AG04449 (cell line): ENCODE measurements at regions not wholly inside any gene's neighbourhood (a gene's known extent, or its start where the extent isn't known, plus 50 kb on each side); places are given as distances from the start of the nearest gene placed in this dataset.
"Not testable (repeated sequence)": the region's sequence is repeated elsewhere in the genome, so short reads cannot be mapped to it uniquely, and the experiment has no call there.

Source experiments
- CTCF ChIA-PET: fragments of 350-600 bp; formaldehyde crosslinking; extraction: SDS; loops from one replicate; lab custom pipeline; 2021; ENCODE audit warnings: antibody characterized with exemption; lab: Yijun Ruan, JAX
- POLR2A ChIA-PET: fragments of 400-600, 350-600 bp; formaldehyde crosslinking; extraction: SDS; loops from one replicate; lab custom pipeline; 2020; ENCODE audit warnings: antibody characterized with exemption, inconsistent platforms; lab: Yijun Ruan, JAX
- DNase-seq: peaks from one replicate; pipeline ENCODE4 v3.0.0-alpha.2; 2010; ENCODE audit warnings: low read depth, low spot score
- H3K4me3 ChIP-seq: 2 replicates; pipeline ENCODE4 v1.5.1; 2011; ENCODE audit warnings: low read depth, mild to moderate bottlenecking, control low read depth, low read length
- TF ChIP-seq, protein P1 (sequence below): IDR thresholded peaks from one replicate; pipeline ENCODE4 v1.5.1; 2011; ENCODE audit warnings: mild to moderate bottlenecking, moderate library complexity, low read length, control low read depth, inconsistent platforms; ENCODE audit not compliant: insufficient read depth; ENCODE audit errors: missing control alignments

DNA sequence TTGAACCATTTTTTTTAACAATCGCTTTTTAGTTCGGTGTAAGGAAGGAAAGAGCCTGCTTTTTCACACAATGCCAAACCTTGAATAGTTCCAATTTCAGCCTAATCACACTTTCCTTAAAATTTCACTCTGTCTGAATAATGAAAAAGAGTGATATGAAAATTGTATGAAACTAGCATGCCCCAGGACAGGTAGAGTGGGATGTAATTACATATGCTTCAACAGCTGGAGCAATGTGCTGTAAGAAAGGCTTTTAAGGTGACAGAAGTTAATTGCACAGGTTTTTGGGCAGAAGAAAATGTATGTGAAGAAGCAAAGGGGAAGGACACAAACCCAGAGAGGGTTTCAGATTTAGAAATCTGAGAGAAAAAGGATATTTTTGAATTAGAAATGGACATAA lies 184.0 kb downstream of the DSC3 start:
- POLR2A ChIA-PET: no interaction called here

DNA sequence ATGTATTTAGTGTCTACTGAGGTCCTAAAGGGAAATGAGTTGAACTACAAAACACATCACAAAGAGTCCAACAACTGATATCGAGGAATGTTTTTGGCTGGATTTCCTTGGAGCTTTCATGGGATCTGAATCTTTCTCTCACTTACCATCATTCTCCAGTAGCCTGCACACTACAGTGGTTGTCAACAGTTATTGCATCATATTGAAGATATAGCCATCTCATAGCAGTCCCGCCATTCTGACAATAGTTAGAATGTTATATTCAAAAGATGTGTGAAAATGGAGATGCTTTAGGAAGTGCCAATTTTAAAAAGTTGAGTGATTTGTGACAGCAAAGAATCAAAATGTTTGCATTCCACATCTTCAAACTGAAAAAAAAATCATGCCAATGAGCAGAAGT lies 186.8 kb downstream of the DSC3 start:
- TF ChIP-seq, protein P1, sequence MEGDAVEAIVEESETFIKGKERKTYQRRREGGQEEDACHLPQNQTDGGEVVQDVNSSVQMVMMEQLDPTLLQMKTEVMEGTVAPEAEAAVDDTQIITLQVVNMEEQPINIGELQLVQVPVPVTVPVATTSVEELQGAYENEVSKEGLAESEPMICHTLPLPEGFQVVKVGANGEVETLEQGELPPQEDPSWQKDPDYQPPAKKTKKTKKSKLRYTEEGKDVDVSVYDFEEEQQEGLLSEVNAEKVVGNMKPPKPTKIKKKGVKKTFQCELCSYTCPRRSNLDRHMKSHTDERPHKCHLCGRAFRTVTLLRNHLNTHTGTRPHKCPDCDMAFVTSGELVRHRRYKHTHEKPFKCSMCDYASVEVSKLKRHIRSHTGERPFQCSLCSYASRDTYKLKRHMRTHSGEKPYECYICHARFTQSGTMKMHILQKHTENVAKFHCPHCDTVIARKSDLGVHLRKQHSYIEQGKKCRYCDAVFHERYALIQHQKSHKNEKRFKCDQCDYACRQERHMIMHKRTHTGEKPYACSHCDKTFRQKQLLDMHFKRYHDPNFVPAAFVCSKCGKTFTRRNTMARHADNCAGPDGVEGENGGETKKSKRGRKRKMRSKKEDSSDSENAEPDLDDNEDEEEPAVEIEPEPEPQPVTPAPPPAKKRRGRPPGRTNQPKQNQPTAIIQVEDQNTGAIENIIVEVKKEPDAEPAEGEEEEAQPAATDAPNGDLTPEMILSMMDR: no peak
- POLR2A ChIA-PET: no interaction called here
- no peak overlapping the region for H3K4me3 ChIP-seq
- CTCF ChIA-PET: no interaction called here
- DNase-seq: no peak

More for the DNA sequence above, 184.0 kb downstream of the DSC3 start:
- DNase-seq: no peak
- TF ChIP-seq, protein P1: no peak
- CTCF ChIA-PET: no interaction called here
- no peak overlapping the region for H3K4me3 ChIP-seq

DNA sequence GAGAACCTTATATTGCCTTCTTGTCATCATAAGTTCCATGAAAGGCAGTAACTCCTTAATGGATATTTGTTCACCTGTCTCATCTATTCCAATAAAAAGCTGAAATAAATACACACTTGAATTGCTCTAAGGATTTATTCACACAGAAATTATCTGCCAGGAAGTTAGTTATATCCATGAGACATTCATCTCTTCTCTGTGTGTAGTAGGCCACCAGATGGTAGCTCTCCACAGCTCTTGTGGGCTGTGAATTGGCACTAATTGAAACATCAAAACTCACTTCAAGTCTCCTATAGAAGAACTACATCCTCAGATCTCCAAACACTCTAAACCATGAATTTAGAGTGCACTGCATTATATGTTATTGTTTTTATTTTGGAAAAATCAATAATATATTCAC lies 189.6 kb downstream of the DSC3 start:
- ChIA-PET CTCF (no interaction called here), POLR2A (no interaction called here)
- no peak overlapping the region for H3K4me3 ChIP-seq
- TF ChIP-seq, protein P1: no peak
- DNase-seq: no peak

DNA sequence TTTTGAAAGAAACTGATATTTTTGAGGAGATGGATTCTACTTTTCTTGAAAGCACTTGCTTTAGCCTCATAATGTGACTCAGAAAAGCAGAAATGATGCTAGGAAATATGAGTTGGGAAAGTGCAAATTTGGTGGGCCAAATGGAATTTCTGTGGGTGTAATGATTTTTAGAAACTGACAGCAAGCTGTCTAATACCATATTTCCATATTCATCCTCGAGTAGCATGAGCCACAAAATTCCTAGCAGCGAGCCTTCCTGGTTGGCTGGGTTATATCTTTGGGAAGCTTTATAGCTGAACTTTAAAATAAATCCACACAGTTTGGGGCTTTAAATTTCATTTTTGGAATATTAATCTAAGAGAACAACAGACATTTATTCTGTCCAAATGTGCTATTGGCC lies 190.0 kb downstream of the DSC3 start:
- no peak for DNase-seq
- ChIA-PET POLR2A (no interaction called here), CTCF (no interaction called here)
- TF ChIP-seq, protein P1: no peak
- H3K4me3 ChIP-seq: no peak overlapping the region

DNA sequence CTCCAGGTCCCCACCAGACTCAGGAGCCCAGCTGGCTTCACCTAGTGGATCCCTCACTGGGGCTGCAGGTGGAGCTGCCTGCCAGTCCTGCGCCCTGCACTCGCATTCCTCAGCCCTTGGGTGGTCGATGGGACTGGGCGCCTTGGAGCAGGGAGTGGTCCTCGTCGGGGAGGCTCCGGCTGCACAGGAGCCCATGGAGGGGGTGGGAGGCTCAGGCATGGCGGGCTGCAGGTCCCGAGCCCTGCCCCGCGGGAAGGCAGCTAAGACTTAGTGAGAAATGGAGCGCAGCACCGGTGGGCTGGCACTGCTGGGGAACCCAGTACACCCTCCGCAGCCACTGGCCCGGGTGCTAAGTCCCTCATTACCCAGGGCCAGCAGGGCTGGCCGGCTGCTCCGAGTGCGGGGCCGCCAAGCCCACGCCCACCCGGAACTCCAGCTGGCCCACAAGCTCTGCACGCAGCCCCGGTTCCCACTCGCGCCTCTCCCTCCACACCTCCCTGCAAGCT lies 203.4 kb downstream of the DSC3 start:
- DNase-seq, CTCF ChIA-PET, H3K4me3 ChIP-seq, POLR2A ChIA-PET: not testable (repeated sequence)

DNA sequence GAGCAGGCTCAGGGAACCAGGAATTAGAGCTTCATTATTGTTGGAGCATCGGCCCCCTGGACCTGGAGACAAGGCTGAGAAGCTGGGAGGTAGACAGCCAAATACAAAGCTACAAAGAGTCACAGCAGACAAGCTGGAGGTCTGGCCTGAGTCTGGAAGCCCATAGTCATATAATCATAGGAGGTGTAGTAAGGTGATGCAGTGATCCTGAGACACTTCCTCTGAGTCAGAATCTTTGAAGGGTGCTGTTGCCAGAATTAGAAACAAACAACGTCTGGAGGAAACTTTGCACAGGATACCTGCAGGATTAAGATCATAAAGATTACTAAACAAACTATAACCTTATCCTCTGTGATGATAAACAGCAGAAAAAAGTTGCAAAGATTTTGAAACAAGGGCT lies 213.8 kb downstream of the DSC3 start:
- CTCF ChIA-PET: no interaction called here
- no peak for DNase-seq
- no peak overlapping the region for H3K4me3 ChIP-seq
- TF ChIP-seq, protein P1: no peak
- POLR2A ChIA-PET: no interaction called here

DNA sequence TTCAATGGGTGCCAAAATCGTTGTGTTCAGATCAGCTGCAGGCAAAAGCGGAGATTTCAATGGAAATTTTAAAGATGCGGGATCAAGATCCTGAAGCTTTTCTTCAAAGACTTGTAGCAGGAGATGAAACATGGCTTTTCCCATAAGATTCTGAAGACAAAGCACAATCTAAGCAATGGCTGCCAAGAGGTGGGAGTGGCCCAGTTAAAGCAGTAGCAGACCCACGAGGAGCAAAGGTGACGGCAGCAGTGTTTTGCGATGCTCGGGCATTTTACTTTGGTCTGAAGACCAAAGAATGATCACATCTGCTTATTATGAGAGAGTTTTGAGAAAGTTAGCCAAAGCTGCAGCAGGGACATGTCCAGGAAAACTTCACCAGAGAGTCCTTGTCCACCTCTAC lies 222.9 kb downstream of the DSC3 start:
- POLR2A ChIA-PET: no interaction called here
- CTCF ChIA-PET: no interaction called here
- DNase-seq: no peak
- H3K4me3 ChIP-seq: no peak overlapping the region
- TF ChIP-seq, protein P1: no peak
